GM23338 (cell line): ENCODE measurements at regions not wholly inside any gene's neighbourhood (a gene's known extent, or its start where the extent isn't known, plus 50 kb on each side); places are given as distances from the start of the nearest gene placed in this dataset.

Experiments used
- ATAC-seq: fragments of 200-7000 bp; cut with Tn5 transposase; 3 replicates; pipeline ENCODE4 v1.9.1; 2020
- DNase-seq: peaks from one replicate; pipeline ENCODE4 v3.0.0-alpha.2; 2015; ENCODE audit warnings: low spot score
- H2AFZ ChIP-seq: fragments of 200-600 bp; sonication (generic); 2 replicates; pipeline ENCODE4 v1.8.0; 2016; ENCODE audit warnings: antibody characterized with exemption, mild to moderate bottlenecking, moderate library complexity
- H3F3A ChIP-seq: fragments of 200-600 bp; sonication (generic); replicated peaks from 2 replicates; pipeline ENCODE4 v1.8.0; 2017; ENCODE audit warnings: antibody characterized with exemption, mixed run types, low read depth
- H3K27ac ChIP-seq: fragments of 200-600 bp; sonication (generic); 2 replicates; pipeline ENCODE4 v1.6.1; 2016; ENCODE audit warnings: low read depth
- H3K27me3 ChIP-seq: fragments of 200-600 bp; sonication (generic); 2 replicates; pipeline ENCODE4 v1.8.0; 2016; ENCODE audit warnings: mild to moderate bottlenecking, mixed run types, moderate library complexity; ENCODE audit not compliant: insufficient read depth
- H3K36me3 ChIP-seq: fragments of 200-600 bp; sonication (generic); 2 replicates; pipeline ENCODE4 v1.8.0; 2016; ENCODE audit warnings: mild to moderate bottlenecking; ENCODE audit not compliant: insufficient read depth
- H3K4me1 ChIP-seq: fragments of 200-600 bp; sonication (generic); 2 replicates; pipeline ENCODE4 v1.8.0; 2016; ENCODE audit warnings: mild to moderate bottlenecking, moderate library complexity; ENCODE audit not compliant: insufficient read depth
- H3K4me2 ChIP-seq: fragments of 200-600 bp; sonication (generic); 2 replicates; pipeline ENCODE4 v1.7.1; 2017; ENCODE audit warnings: mixed run types
- H3K4me3 ChIP-seq: fragments of 200-600 bp; sonication (generic); 2 replicates; pipeline ENCODE4 v1.6.1; 2016; ENCODE audit warnings: mixed run types
- H3K79me2 ChIP-seq: fragments of 200-600 bp; sonication (generic); replicated peaks from 2 replicates; pipeline ENCODE4 v1.8.0; 2017; ENCODE audit warnings: mild to moderate bottlenecking; ENCODE audit not compliant: insufficient read depth
- H3K9me2 ChIP-seq: fragments of 200-600 bp; sonication (generic); 2 replicates; pipeline ENCODE4 v1.8.0; 2017; ENCODE audit not compliant: insufficient read depth
- H4K20me1 ChIP-seq: fragments of 200-600 bp; sonication (generic); replicated peaks from 2 replicates; pipeline ENCODE4 v1.8.0; 2017; ENCODE audit warnings: mild to moderate bottlenecking; ENCODE audit not compliant: insufficient read depth
- H3K27ac Mint-ChIP-seq: 2 replicates; pipeline ENCODE4 v1.8.0; 2020; ENCODE audit warnings: inconsistent platforms, mild to moderate bottlenecking, moderate library complexity, mixed read lengths
- H3K27me3 Mint-ChIP-seq: 3 replicates; pipeline ENCODE4 v1.8.0; 2022; ENCODE audit warnings: low read depth, mild to moderate bottlenecking, moderate library complexity, mixed read lengths, inconsistent platforms; ENCODE audit not compliant: insufficient read depth, poor library complexity
- H3K36me3 Mint-ChIP-seq: 3 replicates; pipeline ENCODE4 v1.8.0; 2021; ENCODE audit warnings: low read depth, mild to moderate bottlenecking, inconsistent platforms, moderate library complexity, mixed read lengths
- H3K4me1 Mint-ChIP-seq: 3 replicates; pipeline ENCODE4 v1.8.0; 2020; ENCODE audit warnings: mild to moderate bottlenecking, inconsistent platforms, mixed read lengths
- H3K4me3 Mint-ChIP-seq: 3 replicates; pipeline ENCODE4 v1.8.0; 2021; ENCODE audit warnings: moderate library complexity, mild to moderate bottlenecking, inconsistent platforms, mixed read lengths
- H3K9me3 Mint-ChIP-seq: 3 replicates; pipeline ENCODE4 v1.8.0; 2020; ENCODE audit warnings: moderate library complexity, mild to moderate bottlenecking, inconsistent platforms, mixed read lengths
- CREB1 ChIP-seq: fragments of 250-450 bp; sonication (Bioruptor Pico); IDR thresholded peaks from 2 replicates; pipeline ENCODE4 v1.5.0; 2020; ENCODE audit warnings: low read depth, mild to moderate bottlenecking, moderate library complexity
- EZH2phosphoT487 ChIP-seq: fragments of 200-600 bp; sonication (generic); IDR thresholded peaks from one replicate; pipeline ENCODE4 v1.8.1; 2018; ENCODE audit warnings: antibody characterized with exemption; ENCODE audit not compliant: unreplicated experiment
- JUNB ChIP-seq: IDR thresholded peaks from one replicate; pipeline ENCODE4 v1.6.1; 2016; ENCODE audit warnings: antibody characterized with exemption; ENCODE audit not compliant: unreplicated experiment
- POLR2AphosphoS5 ChIP-seq: IDR thresholded peaks from 2 replicates; pipeline ENCODE4 v1.6.1; 2016; ENCODE audit warnings: antibody characterized with exemption, low read depth
- REST ChIP-seq: IDR thresholded peaks from one replicate; pipeline ENCODE4 v1.6.1; 2018; ENCODE audit warnings: antibody characterized with exemption; ENCODE audit not compliant: unreplicated experiment
- STAT1 ChIP-seq: IDR thresholded peaks from one replicate; pipeline ENCODE4 v1.6.1; 2016; ENCODE audit warnings: antibody characterized with exemption; ENCODE audit not compliant: unreplicated experiment
- ZNF114 ChIP-seq: fragments of 250-450 bp; sonication (Bioruptor Pico); IDR thresholded peaks from 2 replicates; pipeline ENCODE4 v1.5.0; 2020; ENCODE audit warnings: mild to moderate bottlenecking, moderate library complexity
- ZNF331 ChIP-seq: fragments of 250-450 bp; sonication (Bioruptor Pico); IDR thresholded peaks from 2 replicates; pipeline ENCODE4 v1.5.0; 2020; ENCODE audit warnings: low read depth, mild to moderate bottlenecking, moderate library complexity
- TF ChIP-seq, protein P1 (sequence below): fragments of 250-450 bp; sonication (Bioruptor Pico); IDR thresholded peaks from 2 replicates; pipeline ENCODE4 v1.5.0; 2020; ENCODE audit warnings: mild to moderate bottlenecking, moderate library complexity

DNA sequence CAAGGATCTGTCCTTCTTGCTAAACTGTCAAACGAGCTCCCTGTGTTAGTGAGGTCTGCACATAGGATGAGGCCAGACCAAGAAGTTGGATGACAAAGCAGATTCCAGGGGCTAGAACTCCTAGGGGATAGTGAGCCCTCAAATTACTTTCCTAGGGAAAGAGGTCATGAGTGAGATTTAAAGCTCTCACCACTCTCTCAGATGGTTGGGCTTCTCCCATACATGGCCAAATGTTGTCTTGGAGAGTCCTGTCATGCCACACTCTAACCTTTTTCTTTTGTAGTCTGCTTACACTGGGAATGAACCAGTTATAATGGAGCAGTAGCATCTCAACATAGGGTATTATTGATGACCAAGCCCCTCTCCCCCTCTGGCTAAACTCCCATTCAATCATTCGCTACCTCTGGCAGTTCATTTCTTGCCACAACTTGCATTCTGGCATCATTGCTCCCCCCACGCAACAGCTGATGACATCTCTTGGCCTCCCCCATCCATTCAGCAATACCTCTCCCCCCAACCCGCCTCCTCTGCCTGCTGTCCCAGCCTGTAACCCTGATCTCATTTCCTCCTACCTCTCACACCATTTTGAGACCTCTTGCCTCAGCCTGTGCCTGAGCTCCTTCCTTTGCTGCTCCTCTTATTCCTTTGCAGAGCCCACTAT, 64.7 kb upstream of the CISTR start (continued):
- TF ChIP-seq, protein P1, sequence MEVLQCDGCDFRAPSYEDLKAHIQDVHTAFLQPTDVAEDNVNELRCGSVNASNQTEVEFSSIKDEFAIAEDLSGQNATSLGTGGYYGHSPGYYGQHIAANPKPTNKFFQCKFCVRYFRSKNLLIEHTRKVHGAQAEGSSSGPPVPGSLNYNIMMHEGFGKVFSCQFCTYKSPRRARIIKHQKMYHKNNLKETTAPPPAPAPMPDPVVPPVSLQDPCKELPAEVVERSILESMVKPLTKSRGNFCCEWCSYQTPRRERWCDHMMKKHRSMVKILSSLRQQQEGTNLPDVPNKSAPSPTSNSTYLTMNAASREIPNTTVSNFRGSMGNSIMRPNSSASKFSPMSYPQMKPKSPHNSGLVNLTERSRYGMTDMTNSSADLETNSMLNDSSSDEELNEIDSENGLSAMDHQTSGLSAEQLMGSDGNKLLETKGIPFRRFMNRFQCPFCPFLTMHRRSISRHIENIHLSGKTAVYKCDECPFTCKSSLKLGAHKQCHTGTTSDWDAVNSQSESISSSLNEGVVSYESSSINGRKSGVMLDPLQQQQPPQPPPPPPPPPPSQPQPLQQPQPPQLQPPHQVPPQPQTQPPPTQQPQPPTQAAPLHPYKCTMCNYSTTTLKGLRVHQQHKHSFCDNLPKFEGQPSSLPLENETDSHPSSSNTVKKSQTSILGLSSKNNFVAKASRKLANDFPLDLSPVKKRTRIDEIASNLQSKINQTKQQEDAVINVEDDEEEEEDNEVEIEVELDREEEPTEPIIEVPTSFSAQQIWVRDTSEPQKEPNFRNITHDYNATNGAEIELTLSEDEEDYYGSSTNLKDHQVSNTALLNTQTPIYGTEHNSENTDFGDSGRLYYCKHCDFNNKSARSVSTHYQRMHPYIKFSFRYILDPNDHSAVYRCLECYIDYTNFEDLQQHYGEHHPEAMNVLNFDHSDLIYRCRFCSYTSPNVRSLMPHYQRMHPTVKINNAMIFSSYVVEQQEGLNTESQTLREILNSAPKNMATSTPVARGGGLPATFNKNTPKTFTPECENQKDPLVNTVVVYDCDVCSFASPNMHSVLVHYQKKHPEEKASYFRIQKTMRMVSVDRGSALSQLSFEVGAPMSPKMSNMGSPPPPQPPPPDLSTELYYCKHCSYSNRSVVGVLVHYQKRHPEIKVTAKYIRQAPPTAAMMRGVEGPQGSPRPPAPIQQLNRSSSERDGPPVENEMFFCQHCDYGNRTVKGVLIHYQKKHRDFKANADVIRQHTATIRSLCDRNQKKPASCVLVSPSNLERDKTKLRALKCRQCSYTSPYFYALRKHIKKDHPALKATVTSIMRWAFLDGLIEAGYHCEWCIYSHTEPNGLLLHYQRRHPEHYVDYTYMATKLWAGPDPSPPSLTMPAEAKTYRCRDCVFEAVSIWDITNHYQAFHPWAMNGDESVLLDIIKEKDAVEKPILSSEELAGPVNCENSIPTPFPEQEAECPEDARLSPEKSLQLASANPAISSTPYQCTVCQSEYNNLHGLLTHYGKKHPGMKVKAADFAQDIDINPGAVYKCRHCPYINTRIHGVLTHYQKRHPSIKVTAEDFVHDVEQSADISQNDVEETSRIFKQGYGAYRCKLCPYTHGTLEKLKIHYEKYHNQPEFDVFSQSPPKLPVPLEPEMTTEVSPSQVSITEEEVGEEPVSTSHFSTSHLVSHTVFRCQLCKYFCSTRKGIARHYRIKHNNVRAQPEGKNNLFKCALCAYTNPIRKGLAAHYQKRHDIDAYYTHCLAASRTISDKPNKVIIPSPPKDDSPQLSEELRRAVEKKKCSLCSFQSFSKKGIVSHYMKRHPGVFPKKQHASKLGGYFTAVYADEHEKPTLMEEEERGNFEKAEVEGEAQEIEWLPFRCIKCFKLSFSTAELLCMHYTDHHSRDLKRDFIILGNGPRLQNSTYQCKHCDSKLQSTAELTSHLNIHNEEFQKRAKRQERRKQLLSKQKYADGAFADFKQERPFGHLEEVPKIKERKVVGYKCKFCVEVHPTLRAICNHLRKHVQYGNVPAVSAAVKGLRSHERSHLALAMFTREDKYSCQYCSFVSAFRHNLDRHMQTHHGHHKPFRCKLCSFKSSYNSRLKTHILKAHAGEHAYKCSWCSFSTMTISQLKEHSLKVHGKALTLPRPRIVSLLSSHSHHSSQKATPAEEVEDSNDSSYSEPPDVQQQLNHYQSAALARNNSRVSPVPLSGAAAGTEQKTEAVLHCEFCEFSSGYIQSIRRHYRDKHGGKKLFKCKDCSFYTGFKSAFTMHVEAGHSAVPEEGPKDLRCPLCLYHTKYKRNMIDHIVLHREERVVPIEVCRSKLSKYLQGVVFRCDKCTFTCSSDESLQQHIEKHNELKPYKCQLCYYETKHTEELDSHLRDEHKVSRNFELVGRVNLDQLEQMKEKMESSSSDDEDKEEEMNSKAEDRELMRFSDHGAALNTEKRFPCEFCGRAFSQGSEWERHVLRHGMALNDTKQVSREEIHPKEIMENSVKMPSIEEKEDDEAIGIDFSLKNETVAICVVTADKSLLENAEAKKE (CRISPR knock-in tag): no peak

DNA sequence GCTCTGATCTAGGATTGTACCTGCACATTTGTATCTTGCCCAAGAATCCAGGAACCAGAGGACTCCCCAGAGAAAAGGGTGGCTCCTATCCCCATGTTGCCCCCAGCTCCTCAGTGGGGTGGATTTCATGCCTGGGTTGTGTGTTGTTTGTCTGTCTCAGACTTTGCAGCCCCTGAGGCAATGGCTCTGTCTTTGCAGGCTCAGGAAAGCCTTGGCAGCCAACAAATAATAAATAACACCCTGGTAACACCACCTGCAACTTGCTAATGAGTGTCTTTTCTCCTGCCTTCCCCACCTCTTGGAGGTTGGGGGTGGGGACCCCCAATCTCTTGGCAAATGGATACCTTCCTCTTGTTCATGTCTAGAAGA, 65.2 kb upstream of the CISTR start:
- no peak overlapping the region for H3K27ac Mint-ChIP-seq
- Histone ChIP-seq H3K36me3 (no peaks in the 10 kb centered on the region), H4K20me1 (no peaks in the 10 kb centered on the region), H3K27ac (no peak overlapping the region), H3K79me2 (no peaks in the 10 kb centered on the region), H3K4me1 (no peaks in the 10 kb centered on the region), H3K4me3 (no peak overlapping the region), H3K27me3 (peaks cover 13% of the 10 kb centered on the region), H3K4me2 (no peak overlapping the region), H2AFZ (no peak overlapping the region), H3K9me2 (no peaks in the 10 kb centered on the region), H3F3A (no peaks in the 10 kb centered on the region)
- no peaks in the 10 kb centered on the region; the same call in 2 of the 3 replicates for H3K4me1 Mint-ChIP-seq
- ATAC-seq: no peak
- no peak overlapping the region for H3K4me3 Mint-ChIP-seq
- H3K27me3 Mint-ChIP-seq: peaks cover 8% of the 10 kb centered on the region
- no peaks in the 10 kb centered on the region; the same call in 2 of the 3 replicates for H3K9me3 Mint-ChIP-seq
- no peaks in the 10 kb centered on the region for H3K36me3 Mint-ChIP-seq
- TF ChIP-seq POLR2AphosphoS5: no peak
- no peak for TF ChIP-seq JUNB
- TF ChIP-seq CREB1 (CRISPR knock-in tag): no peak
- no peak for TF ChIP-seq ZNF331 (CRISPR knock-in tag)
- TF ChIP-seq REST: no peak
- TF ChIP-seq EZH2phosphoT487: no peak
- TF ChIP-seq STAT1: no peak
- no peak for TF ChIP-seq ZNF114 (CRISPR knock-in tag)
- DNase-seq: no peak
